LNCAP (cell line): ENCODE measurements at regions not wholly inside any gene's neighbourhood (a gene's known extent, or its start where the extent isn't known, plus 50 kb on each side); places are given as distances from the start of the nearest gene placed in this dataset.

Source experiments
- CTCF ChIP-seq: fragments of 450-650 bp; IDR thresholded peaks from 2 replicates; pipeline ENCODE4 v1.5.1; 2017; ENCODE audit warnings: mild to moderate bottlenecking

DNA sequence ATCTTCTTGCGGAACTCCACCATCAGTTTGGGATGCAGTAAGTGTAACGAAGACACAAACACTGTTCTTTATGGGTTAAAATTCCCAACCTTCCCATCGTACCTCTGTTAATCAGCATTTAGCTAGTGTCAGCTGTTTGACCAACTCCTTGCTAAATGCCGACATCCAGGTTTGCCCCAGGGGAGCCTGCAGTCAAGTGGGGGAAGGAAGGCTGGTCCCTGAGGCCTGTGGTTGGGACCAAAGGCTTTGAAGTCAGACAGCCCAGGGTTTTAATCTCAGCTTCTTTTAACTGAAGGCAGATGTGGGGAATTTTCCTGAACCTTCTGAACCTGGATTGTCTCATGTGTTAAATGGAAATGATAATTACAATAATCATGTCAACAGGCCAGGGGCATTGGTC is 443.7 kb downstream of the GLRX3 start:
- TF ChIP-seq CTCF = no peak

GRCh38 chr10:130580975-130581374 is 444.8 kb downstream of the GLRX3 start:
- no peak for TF ChIP-seq CTCF

DNA sequence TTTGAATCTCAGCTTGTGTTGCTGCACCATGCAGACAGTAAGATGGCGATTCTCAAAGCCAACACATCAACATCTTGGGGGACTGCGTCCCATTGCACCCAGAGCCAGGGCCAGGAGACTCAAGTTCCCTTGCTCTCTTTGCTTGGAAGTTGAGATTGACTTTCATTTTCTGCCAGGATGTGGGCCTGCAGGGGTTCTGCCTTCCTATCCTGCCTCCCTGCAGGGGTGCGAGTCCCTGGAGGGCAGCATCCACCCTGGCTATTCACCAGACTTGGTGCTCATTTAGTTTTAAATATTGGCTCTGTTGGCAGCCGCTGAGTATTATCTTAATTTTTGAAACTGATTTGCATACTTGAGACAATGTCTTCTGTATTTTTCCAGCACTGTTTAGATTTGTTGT is 451.5 kb downstream of the GLRX3 start:
- TF ChIP-seq CTCF = no peak

GRCh38 chr10:130606001-130606405 is 469.8 kb downstream of the GLRX3 start:
- TF ChIP-seq CTCF = no peak

DNA sequence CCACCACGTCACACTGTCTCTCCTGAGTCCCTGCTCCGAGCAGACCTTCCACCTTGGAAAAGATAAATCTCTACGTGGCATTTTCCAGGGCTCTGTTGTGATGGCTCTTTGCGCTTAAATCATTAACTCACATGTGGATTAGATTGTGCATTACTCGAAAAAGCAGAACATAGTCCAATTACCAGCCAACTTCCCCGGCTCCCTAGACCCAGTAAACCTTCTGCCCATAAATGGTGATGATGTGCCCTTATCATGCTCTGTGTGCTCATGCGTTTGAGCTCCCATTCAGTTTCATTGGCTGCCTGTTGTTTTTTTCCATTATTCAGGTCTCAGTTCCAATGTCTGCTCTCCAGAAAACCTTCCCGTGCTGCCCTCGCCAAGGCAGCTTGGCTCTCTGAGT is 471.2 kb downstream of the GLRX3 start:
- TF ChIP-seq CTCF = no peak

DNA sequence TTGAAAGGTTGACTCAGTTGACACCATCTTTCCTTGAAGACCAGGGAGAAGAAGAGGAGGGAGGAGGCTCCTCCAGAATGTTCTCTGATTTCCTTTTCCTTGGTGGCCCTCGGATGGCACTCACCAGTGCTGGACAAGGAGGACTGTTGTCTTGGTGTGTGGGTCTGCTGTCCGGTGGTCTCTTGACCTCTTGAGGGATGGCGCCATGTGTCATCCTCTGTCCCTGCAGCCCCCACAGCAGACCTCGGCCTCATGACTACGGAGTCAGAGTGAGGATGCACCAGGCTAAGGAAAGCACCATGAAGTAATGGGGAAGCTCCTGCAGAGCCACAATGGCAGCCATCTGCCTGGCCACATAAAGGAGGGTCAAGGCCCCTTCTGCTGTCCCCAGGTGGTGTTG is 475.0 kb downstream of the GLRX3 start:
- no peak for TF ChIP-seq CTCF

DNA sequence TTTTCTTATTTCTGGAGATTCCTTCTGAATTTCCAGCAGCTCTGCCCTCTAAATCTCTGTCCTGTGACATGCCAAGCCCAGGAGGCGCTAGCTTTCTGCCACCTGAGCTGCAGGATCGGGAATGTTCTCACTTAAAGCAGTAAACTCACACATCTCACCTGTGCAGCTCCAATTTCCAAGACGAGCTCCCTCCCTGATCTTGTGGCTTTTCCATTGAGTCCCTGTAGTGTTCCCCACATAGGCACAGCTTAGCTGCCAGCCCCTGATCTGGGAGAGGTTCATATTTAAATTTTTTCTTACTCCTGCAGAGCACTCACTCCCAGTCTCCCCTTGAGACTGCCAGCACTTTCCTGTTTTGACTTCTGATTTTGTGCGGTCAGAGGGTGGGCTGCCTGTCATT is 479.3 kb downstream of the GLRX3 start:
- TF ChIP-seq CTCF = no peak

- no peak for TF ChIP-seq CTCF
These were observed 481.8 kb downstream of the GLRX3 start for GRCh38 chr10:130617985-130618384.
